Vagina (tissue), 2 donors: ENCODE measurements at regions not wholly inside any gene's neighbourhood (a gene's known extent, or its start where the extent isn't known, plus 50 kb on each side); places are given as distances from the start of the nearest gene placed in this dataset.

Source experiments
- DNase-seq, 2 donors: peaks; one replicate each; pipeline ENCODE4 v3.0.0-alpha.2; 2017; ENCODE audit errors: extremely low spot score in 2 of 2
- H3K27ac ChIP-seq: fragments of 200-600 bp; sonication (generic); one replicate; pipeline ENCODE4 v1.5.1; 2019
- H3K27me3 ChIP-seq: fragments of 200-600 bp; sonication (generic); one replicate; pipeline ENCODE4 v1.5.1; 2019
- H3K36me3 ChIP-seq, 2 donors: fragments of 200-600 bp; sonication (generic); one replicate each; pipeline ENCODE4 v1.5.1; 2017 to 2019
- H3K4me1 ChIP-seq: fragments of 200-600 bp; sonication (generic); one replicate; pipeline ENCODE4 v1.5.1; 2019
- H3K4me3 ChIP-seq, 2 donors: fragments of 200-600 bp; sonication (generic); 1 replicate in 1 of 2; 2 replicates in 1 of 2; pipeline ENCODE4 v1.5.1; 2016 to 2019
- H3K9me3 ChIP-seq: fragments of 200-600 bp; sonication (generic); one replicate; pipeline ENCODE4 v1.5.1; 2019
- POLR2A ChIP-seq, 2 donors: fragments of 450-650 bp; IDR thresholded peaks; one replicate each; pipeline ENCODE4 v1.6.1; 2017; ENCODE audit warnings: antibody characterized with exemption in 2 of 2, mild to moderate bottlenecking in 2 of 2, moderate library complexity in 2 of 2
- POLR2AphosphoS5 ChIP-seq, 2 donors: sonication (generic); formaldehyde crosslinking; IDR thresholded peaks; one replicate each; pipeline ENCODE4 v1.9.0; 2017; ENCODE audit warnings: antibody characterized with exemption in 2 of 2, mild to moderate bottlenecking in 2 of 2, low read depth in 1 of 2; ENCODE audit not compliant: insufficient read depth in 1 of 2
- intact Hi-C: fragments of 100-400 bp; cut with DNase I; formaldehyde crosslinking; loops from one replicate; pipeline ENCODE4 v1.15.1; 2023
- TF ChIP-seq, protein P1 (sequence below), 3 experiments: fragments of 450-650 bp in 2 of 3; fragments of 200-600 bp in 1 of 3; sonication (generic) in 1 of 3; IDR thresholded peaks; one replicate each; pipeline ENCODE4 v1.5.1; 2017 to 2019; ENCODE audit warnings: antibody characterized with exemption in 3 of 3, mild to moderate bottlenecking in 2 of 3, moderate library complexity in 2 of 3

- TF ChIP-seq POLR2AphosphoS5 (IDR thresholded peaks at IDR 0.05; ENCODE audit: insufficient read depth in 1 of 2, low read depth in 1 of 2), result no peak
- TF ChIP-seq, protein P1, sequence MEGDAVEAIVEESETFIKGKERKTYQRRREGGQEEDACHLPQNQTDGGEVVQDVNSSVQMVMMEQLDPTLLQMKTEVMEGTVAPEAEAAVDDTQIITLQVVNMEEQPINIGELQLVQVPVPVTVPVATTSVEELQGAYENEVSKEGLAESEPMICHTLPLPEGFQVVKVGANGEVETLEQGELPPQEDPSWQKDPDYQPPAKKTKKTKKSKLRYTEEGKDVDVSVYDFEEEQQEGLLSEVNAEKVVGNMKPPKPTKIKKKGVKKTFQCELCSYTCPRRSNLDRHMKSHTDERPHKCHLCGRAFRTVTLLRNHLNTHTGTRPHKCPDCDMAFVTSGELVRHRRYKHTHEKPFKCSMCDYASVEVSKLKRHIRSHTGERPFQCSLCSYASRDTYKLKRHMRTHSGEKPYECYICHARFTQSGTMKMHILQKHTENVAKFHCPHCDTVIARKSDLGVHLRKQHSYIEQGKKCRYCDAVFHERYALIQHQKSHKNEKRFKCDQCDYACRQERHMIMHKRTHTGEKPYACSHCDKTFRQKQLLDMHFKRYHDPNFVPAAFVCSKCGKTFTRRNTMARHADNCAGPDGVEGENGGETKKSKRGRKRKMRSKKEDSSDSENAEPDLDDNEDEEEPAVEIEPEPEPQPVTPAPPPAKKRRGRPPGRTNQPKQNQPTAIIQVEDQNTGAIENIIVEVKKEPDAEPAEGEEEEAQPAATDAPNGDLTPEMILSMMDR (IDR thresholded peaks at IDR 0.05), result no peak
- no peak for TF ChIP-seq POLR2A (IDR thresholded peaks at IDR 0.05)
- intact Hi-C loops, result no loop called here
- Histone ChIP-seq H3K4me3 (no peak overlapping the region), H3K36me3 (no peaks in the 10 kb centered on the region), H3K27me3 (no peaks in the 10 kb centered on the region), H3K27ac (no peak overlapping the region), H3K9me3 (no peaks in the 10 kb centered on the region), H3K4me1 (no peaks in the 10 kb centered on the region)
- no peak for DNase-seq
Observed at GRCh38 chr6:100266494-100267401, 198.0 kb downstream of the SIM1 start.

GRCh38 chr6:100262086-100262485, 202.6 kb downstream of the SIM1 start:
- Histone ChIP-seq H3K36me3 (no peaks in the 10 kb centered on the region), H3K27ac (no peak overlapping the region), H3K27me3 (no peaks in the 10 kb centered on the region), H3K9me3 (no peaks in the 10 kb centered on the region), H3K4me1 (no peaks in the 10 kb centered on the region), H3K4me3 (no peak overlapping the region)
- DNase-seq, result no peak
- TF ChIP-seq, protein P1 (IDR thresholded peaks at IDR 0.05), result no peak
- TF ChIP-seq POLR2A (IDR thresholded peaks at IDR 0.05), result no peak
- TF ChIP-seq POLR2AphosphoS5 (IDR thresholded peaks at IDR 0.05; ENCODE audit: insufficient read depth in 1 of 2, low read depth in 1 of 2), result no peak
- intact Hi-C loops, result no loop called here

DNA sequence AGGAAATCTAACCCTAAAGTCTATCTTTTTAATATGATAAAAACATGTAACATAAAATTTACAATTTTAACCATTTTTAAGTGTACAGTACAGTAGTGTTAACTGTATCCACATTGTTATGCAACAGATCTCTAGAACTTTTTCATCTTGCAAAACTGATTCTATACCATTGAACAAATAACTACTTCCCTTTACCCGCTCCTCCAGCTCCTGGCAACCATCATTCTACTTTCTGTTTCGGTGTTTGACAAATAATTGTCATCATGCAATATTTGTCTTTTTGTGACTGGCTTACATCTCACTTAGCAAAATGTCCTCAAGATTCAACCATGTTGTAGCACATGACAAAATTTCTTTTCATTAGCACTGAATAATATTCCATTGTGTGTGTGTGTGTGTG, 203.2 kb downstream of the SIM1 start:
- intact Hi-C loops, result no loop called here
- no peaks in the 10 kb centered on the region for H3K9me3 ChIP-seq
- H3K36me3 ChIP-seq, result no peaks in the 10 kb centered on the region
- H3K27me3 ChIP-seq, result no peaks in the 10 kb centered on the region
- H3K27ac ChIP-seq, result no peak overlapping the region
- no peaks in the 10 kb centered on the region for H3K4me1 ChIP-seq
- TF ChIP-seq POLR2A (IDR thresholded peaks at IDR 0.05) (no peak), POLR2AphosphoS5 (IDR thresholded peaks at IDR 0.05; ENCODE audit: insufficient read depth in 1 of 2, low read depth in 1 of 2) (no peak)
- TF ChIP-seq, protein P1 (IDR thresholded peaks at IDR 0.05), result no peak
- no peak overlapping the region for H3K4me3 ChIP-seq
- DNase-seq, result no peak

DNA sequence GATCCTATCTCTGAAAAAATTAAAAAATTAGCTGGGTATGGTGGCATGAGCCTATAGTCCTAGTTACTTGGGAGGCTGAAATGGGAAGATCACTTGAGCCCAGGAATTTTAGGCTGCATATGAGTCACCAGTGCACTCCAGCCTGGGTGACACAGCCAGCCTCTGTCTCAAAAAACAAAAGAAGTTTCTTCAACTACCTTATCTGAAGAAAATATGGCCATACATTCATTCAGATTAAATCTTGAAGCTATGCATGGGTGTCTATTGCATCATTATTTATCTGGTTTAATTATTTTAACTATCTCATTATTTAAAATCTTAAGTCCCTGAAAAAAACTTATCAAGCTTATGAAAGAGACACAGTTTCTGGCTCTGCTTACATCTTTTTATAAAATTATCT, 204.1 kb downstream of the SIM1 start:
- intact Hi-C loops, result no loop called here
- H3K4me3 ChIP-seq, result no peak overlapping the region
- TF ChIP-seq, protein P1 (IDR thresholded peaks at IDR 0.05), result no peak
- no peak for TF ChIP-seq POLR2A (IDR thresholded peaks at IDR 0.05)
- TF ChIP-seq POLR2AphosphoS5 (IDR thresholded peaks at IDR 0.05; ENCODE audit: insufficient read depth in 1 of 2, low read depth in 1 of 2), result no peak
- H3K27me3 ChIP-seq, result no peaks in the 10 kb centered on the region
- no peak for DNase-seq
- no peaks in the 10 kb centered on the region for H3K4me1 ChIP-seq
- no peaks in the 10 kb centered on the region for H3K36me3 ChIP-seq
- no peaks in the 10 kb centered on the region for H3K9me3 ChIP-seq
- H3K27ac ChIP-seq, result no peak overlapping the region

DNA sequence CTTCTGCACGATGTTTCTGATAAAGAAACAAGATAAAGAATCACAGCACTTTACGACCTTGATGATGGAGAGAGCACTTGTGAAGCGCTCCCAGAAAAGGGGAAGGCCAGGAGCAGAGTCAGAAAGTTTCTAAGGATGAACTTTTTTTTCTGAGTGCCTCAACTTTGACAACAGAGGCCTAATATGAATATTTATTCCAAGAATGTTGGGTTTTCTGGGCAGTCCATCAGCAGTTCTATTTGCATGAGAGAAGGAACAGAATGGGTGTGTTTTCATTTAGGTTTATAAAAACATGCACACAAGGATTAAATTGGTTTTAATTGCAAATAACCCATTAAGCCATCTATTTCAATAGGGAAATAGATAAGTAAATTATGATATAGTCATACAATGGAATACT, 204.9 kb downstream of the SIM1 start:
- Histone ChIP-seq H3K27me3 (no peaks in the 10 kb centered on the region), H3K9me3 (no peaks in the 10 kb centered on the region), H3K36me3 (no peaks in the 10 kb centered on the region), H3K4me3 (no peak overlapping the region), H3K4me1 (no peaks in the 10 kb centered on the region), H3K27ac (no peak overlapping the region)
- no peak for DNase-seq
- intact Hi-C loops, result no loop called here
- no peak for TF ChIP-seq POLR2A (IDR thresholded peaks at IDR 0.05)
- TF ChIP-seq, protein P1 (IDR thresholded peaks at IDR 0.05), result no peak
- no peak for TF ChIP-seq POLR2AphosphoS5 (IDR thresholded peaks at IDR 0.05; ENCODE audit: insufficient read depth in 1 of 2, low read depth in 1 of 2)
